Sigmoid colon (tissue), 3 donors: ENCODE measurements at regions not wholly inside any gene's neighbourhood (a gene's known extent, or its start where the extent isn't known, plus 50 kb on each side); places are given as distances from the start of the nearest gene placed in this dataset.

Source experiments
- POLR2A ChIP-seq, 2 donors: fragments of 450-650 bp; IDR thresholded peaks; one replicate each; pipeline ENCODE4 v1.6.1; 2016; ENCODE audit warnings: antibody characterized with exemption in 2 of 2, mild to moderate bottlenecking in 2 of 2, moderate library complexity in 2 of 2
- TF ChIP-seq, protein P1 (sequence below), 4 experiments: fragments of 450-650 bp in 3 of 4; fragments of 200-600 bp in 1 of 4; IDR thresholded peaks; one replicate each; pipeline ENCODE4 v1.5.1; 2016 to 2019; ENCODE audit warnings: antibody characterized with exemption in 4 of 4, mild to moderate bottlenecking in 3 of 4, moderate library complexity in 2 of 4

DNA sequence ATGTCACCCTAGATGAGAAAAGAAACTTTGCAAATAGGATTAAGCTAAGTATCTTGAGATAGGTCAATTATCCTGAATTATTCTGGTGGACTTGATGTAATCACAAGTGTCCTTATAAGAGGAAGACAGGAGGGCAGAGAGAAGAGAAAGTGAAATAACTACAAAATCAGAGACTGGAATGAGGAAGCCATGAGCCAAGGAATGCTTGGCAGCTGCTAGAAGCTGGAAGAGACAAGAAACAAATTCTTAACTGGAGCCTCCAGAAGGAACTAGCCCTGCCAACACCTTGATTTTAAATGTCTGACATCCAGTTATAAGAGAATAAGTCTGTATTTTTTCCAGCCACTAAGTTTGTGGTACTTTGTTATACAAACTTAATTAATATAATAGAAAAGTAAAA lies 480.0 kb downstream of the NR2F1-AS1 start:
- TF ChIP-seq, protein P1, sequence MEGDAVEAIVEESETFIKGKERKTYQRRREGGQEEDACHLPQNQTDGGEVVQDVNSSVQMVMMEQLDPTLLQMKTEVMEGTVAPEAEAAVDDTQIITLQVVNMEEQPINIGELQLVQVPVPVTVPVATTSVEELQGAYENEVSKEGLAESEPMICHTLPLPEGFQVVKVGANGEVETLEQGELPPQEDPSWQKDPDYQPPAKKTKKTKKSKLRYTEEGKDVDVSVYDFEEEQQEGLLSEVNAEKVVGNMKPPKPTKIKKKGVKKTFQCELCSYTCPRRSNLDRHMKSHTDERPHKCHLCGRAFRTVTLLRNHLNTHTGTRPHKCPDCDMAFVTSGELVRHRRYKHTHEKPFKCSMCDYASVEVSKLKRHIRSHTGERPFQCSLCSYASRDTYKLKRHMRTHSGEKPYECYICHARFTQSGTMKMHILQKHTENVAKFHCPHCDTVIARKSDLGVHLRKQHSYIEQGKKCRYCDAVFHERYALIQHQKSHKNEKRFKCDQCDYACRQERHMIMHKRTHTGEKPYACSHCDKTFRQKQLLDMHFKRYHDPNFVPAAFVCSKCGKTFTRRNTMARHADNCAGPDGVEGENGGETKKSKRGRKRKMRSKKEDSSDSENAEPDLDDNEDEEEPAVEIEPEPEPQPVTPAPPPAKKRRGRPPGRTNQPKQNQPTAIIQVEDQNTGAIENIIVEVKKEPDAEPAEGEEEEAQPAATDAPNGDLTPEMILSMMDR (IDR thresholded peaks at IDR 0.05): no peak
- no peak for TF ChIP-seq POLR2A (IDR thresholded peaks at IDR 0.05)
